HG03575 (cell line): ENCODE measurements at regions not wholly inside any gene's neighbourhood (a gene's known extent, or its start where the extent isn't known, plus 50 kb on each side); places are given as distances from the start of the nearest gene placed in this dataset.

Source experiments
- ATAC-seq: cut with Tn5 transposase; IDR thresholded peaks from one replicate; pipeline ENCODE4 v1.9.1; 2021; ENCODE audit not compliant: unreplicated experiment, insufficient number of reproducible peaks, low FRiP score; ENCODE audit errors: extremely low read depth

GRCh38 chr13:80144493-80144892 is 196.4 kb downstream of the SPRY2 start:
- no peak for ATAC-seq

DNA sequence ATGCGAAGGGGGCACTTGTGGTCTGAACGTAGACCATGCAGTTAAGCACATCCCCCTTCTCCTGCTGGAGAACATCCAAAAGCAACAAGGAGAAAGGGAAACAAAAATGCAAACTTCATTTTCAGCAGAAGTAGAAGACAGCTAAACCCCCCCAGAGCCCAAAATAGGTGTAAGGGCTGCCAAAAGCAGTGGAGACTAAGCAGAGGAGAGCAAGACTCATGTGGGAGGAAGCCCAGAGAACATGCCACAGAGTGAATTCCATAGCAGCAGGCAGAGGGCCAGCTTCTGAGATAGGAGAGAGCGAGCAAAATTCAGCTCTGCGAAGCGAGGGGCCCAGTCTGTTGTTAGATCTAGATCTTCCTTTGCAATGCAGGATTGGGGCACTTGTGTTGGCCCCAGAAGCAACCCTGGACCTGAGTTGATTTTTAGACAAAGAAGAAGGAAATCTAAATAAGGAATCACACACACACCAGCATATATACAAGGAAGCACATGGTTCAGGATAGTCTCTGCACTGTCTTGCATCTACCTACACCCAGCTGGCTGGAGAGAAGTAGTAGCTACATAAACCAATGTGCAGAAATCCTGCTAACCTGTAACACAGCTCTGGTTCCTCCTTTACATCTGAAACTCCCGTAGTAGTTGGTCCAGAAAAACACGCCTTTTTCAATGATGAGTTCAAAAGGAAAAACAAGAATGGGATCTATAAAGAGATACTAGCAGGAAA is 199.6 kb downstream of the SPRY2 start:
- no peak for ATAC-seq

DNA sequence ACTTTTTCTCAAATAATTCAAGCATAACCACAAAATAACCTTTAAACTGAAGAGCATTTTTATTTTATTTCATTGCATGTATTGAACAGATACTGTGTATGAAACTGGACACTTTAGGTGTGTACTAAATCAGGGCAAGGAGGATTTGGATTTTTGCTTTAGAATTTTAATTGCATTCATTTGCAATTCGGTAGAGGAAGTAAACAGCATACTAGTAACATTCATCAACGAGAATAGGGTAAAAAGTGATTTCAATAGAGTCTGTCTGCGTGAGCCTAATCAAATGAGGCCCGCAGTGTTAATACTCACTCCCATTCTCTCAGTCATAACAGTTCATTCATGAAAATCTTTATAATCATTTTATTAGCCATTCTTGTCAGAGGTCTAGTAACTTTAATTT is 200.2 kb downstream of the SPRY2 start:
- no peak for ATAC-seq

GRCh38 chr13:80139196-80139595 is 201.7 kb downstream of the SPRY2 start:
- no peak for ATAC-seq

DNA sequence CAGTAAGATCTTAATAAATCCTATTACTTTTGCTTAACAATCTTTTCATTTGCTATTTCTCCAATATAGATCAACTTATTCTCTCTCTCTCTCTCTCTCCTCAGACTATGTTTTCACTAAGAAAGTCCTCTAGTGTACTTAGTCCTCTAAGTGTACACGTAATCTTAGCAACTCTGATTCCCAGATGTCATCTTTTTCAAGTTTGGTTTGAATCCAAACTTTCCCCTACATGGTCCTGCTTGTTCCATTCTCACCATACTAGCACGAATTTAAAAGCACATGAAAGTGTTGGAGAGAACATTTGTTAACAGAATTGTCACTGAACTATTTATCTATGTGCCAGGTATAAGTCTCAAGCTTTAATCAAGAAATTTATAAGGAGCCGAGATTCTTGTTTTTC is 202.9 kb downstream of the SPRY2 start:
- ATAC-seq: no peak

- no peak for ATAC-seq
These were observed 206.6 kb downstream of the SPRY2 start for GRCh38 chr13:80134346-80134745.

DNA sequence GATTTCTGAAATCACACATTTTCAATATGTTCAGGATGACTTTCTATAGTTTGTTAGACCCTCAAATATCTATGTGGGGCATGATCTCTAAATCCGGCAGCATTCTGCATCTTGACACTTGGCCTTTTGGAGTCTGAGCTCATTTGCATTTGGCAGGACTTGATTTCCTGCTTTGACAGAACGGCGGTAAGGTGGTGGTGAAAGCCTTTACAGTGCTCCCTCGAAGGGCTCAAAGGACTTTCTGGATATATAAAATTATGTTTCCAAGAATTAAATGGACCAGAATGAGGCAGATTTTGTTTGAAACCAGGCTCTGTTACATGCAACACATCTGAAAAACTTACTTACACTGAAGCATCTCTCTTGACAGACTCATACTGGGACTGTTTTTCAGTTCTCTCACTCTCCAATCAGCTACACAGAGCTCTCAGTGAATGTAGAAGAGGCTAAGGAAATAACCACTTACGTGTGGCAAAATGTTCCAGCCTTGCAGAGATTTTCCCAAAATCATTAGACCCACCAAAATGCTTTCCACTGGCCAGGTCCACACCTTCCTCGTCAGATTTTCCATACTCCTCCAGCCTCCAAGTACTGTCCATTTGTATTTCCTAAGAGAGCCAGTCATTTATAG is 207.2 kb downstream of the SPRY2 start:
- ATAC-seq: no peak

DNA sequence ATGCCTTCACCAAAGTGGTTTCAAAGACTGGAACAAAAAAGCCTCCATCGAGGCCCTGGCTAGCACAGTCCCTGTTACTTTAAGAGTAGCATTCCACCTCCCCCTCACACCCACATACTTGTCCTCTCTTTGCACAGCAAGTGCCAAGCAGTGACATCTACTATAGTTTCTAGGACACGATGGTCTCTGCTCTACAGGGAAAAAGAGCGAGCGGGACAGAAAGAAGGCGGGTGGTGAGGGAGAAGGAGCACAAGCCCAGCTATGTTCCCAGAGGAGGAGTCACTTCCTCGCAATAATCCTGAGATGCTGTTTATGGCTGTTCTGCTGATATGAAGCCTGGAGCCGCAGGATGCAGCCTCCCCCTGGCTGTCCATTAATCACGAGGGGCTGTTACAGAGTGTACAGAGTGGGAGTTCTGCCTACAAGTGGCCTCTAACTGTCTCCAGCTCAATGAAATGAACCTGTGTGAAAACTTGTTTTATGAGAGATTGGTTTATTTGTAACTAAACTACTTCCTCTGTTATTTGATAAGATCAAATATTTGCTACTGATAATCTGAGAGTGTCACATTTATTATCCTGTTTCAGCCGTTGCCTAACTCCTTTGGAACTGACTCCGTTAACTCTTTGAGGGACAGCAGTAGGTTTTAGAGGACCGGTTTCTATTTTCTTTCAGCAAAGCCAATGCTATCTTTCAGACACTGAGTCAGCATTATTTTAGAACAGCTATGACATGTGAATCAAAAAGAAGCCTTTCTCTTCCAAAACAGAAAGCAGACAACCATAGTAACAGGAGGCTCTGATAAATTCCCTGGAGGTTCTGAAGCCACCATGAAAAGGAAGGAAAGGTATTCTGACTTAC is 208.0 kb downstream of the SPRY2 start:
- ATAC-seq: no peak

- no peak for ATAC-seq
These were observed 209.7 kb downstream of the SPRY2 start for GRCh38 chr13:80131204-80131603.

GRCh38 chr13:80126389-80127068 is 214.4 kb downstream of the SPRY2 start:
- no peak for ATAC-seq

GRCh38 chr13:80123945-80124344 is 217.0 kb downstream of the SPRY2 start:
- ATAC-seq: no peak

- no peak for ATAC-seq
These were observed 219.9 kb downstream of the SPRY2 start for GRCh38 chr13:80121038-80121437.

DNA sequence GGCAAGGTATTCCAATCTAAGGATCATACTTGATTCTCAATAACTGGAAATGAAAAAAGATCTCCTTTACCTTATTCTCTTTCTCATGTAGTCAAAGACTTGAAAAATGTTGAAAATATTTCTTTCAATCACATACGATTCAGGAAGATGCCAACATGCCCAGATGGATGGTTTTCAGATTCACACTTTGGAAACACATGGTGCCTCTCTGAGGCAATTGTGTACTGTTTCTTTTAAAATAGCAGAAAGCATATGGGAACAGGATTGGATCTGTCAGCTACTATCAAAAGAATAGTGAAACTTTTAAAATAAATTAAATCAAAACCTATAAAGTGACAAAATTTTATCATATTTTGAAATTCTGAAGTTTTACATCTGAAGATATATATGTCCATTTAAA is 222.4 kb downstream of the SPRY2 start:
- no peak for ATAC-seq

GRCh38 chr13:80118099-80118498 is 222.8 kb downstream of the SPRY2 start:
- no peak for ATAC-seq

DNA sequence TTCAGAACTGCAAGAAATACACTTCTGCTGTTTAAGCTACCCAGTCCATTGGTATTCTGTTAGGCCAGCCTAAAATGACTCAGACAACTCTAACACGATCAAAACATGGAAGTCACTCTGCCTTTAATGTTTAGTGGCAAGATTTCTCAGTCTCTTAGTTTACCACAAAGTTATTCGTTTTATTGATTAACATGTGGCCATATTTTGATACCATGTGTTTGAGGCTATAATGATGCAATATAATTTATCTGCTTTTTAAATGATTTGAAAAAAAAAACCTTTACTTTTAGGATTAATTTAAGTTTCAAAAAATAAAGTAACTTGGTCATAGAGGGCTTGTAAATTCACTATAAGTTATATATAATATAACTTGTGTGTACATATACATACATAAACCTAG is 223.4 kb downstream of the SPRY2 start:
- no peak for ATAC-seq

DNA sequence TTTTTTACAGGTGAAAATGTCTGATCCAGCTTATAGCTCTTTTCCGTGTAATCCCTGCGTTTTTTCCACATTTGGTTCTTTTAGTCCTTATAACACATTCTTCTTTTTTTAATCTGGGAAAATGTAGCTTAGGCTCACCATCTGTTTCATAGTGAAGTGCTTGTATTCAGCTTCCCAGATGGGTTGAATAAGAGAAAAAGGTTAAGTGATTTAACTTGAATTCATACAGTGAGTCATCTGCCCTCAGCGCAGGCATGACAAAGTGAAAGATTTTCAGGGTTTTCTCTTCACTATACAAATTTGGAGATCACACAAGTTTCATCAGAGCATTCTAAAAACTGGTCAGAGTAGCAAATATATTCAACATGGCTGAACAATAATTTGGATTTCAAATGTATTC is 224.8 kb downstream of the SPRY2 start:
- ATAC-seq: no peak

- no peak for ATAC-seq
These were observed 225.3 kb downstream of the SPRY2 start for GRCh38 chr13:80115616-80116015.

DNA sequence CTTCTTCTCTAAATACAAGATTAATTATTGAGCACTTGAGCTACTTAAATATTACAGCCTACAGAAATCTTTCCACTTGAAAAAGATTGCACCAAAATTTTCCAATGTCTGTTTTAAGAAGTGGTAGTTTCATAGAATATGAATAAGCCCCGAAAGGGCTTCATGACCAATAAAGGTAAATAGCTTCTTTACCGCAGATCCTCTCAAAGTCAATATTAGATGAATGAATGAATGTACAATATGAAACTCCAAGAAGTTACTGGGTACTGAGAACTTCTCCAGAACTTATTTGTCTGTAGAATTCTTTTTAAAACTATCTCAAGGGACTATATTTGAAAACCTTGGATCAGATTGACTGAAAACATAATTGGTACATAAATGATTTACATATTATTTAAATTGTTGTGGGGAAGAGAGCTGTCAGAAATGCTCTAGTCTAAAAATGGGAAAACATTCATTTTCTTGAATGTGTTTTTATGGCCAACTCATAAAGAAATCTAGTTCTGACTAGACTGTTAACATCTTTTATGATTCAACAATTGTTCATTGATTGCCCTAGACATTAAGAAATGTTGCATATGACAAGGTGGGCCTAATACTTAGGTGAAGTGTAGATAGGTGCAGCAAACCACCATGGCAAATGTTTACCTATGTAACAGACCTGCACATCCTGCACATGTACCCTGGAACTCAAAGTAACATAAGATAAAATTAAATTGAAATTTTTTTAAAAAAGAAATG is 227.0 kb downstream of the SPRY2 start:
- ATAC-seq: no peak

DNA sequence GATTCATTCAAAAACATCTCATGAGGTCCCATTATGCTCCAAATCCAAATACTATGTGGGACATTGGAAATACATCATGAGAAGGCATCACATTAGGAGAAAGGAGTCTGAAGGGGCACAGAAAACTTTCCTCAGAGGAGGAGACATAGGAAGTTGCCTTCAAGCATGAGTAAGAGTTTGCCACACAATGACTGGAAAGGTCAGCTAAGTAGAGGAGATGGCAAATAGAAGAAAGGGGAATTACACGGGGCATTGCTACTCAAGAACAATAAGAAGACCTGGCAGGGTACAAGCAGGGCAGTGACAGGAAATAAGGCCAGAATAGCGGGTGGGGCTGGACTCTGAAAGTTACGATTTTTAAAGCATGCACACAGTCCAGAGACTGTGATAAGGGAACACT is 231.6 kb downstream of the SPRY2 start:
- no peak for ATAC-seq
